GM21786 (cell line): ENCODE measurements at regions not wholly inside any gene's neighbourhood (a gene's known extent, or its start where the extent isn't known, plus 50 kb on each side); places are given as distances from the start of the nearest gene placed in this dataset.

Experiments used
- ATAC-seq: cut with Tn5 transposase; IDR thresholded peaks from one replicate; pipeline ENCODE4 v1.9.1; 2021; ENCODE audit not compliant: unreplicated experiment

DNA sequence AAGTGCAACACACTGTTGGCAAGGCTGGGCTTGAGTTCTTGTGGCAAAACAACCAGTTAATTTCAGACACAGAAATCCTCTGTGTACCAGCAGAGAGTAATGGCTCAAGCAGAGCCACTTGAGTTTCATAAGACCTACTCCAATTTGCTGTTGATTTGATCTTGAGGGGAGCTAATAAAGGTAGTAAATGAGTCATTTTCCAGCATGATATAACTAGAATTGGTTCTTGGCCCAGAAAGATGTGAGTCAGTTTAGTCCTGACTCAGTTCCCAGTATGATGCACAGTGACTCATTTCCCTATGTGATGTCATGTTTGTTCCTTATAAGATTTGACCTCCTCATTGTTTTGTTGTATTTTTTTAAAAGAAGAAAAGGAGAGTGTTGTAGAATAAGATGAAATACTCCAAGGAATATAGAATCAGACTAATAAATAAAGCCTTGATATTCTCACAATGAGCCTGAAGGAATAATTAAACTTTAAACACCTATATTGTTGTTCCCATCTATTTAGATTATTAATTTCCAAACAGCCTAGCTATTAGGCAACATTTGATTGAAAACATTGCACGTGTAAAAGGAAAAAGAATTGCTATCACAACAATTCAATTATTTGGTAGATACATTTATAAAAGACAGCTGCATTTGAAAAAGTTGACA, 186.2 kb downstream of the REEP3 start:
- peak; percentile 59 for ATAC-seq

DNA sequence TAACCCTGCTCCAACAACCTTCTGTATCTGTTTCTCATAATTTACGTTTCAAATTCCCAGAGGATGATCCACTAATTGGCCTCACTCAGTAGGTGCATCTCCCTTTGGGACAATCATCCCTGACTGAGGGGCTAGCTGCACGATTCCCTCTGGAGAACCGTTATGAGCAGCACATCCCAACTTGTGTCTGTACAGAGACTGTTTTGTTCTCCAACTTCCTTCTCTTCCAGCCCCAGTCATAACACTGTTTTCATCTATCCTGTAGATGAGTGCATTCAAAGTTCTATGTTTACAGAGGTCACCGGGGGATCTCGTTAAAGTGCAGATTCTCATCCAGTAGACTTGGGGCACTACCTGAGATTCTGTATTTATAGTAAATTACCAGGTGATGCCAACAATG, 187.2 kb downstream of the REEP3 start:
- no peak for ATAC-seq

DNA sequence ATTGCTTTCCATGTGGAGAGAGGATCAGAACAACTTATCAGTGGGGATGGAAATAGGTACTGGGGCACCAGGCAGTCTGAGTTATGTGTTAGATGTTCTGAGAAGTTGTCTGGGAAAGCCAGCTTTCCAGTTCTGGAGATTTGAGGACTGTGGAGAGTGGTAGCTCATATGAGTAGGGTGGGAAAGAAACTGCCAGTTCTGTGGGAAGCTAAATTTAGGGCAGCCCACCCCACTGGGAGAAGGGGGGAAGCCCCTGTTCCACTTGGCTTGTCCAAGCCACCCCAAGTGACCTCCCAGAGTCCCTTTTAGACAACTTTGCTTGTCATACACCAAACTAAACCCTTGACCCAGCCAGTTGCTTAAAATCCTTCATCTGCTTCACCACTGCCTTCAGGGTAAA, 189.5 kb downstream of the REEP3 start:
- ATAC-seq, result no peak

DNA sequence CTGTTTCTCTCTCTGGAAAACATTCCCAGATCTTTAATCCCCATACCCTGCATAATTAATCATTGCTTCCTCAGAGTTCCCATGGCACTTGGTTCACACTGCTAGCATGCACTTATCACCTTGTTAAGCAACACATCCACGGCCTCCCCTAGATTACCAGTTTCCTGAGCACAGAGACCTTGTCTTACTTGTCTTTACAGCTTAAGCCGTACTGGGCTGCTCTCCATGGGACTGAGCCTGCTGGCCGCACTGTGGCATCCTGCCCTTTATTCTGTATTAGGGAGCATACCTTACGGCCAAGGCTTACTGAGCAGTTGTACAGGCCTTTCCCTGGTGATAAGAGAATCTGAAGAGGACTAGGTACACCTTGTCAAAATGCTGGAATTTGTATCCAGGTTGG, 190.2 kb downstream of the REEP3 start:
- ATAC-seq, result no peak

DNA sequence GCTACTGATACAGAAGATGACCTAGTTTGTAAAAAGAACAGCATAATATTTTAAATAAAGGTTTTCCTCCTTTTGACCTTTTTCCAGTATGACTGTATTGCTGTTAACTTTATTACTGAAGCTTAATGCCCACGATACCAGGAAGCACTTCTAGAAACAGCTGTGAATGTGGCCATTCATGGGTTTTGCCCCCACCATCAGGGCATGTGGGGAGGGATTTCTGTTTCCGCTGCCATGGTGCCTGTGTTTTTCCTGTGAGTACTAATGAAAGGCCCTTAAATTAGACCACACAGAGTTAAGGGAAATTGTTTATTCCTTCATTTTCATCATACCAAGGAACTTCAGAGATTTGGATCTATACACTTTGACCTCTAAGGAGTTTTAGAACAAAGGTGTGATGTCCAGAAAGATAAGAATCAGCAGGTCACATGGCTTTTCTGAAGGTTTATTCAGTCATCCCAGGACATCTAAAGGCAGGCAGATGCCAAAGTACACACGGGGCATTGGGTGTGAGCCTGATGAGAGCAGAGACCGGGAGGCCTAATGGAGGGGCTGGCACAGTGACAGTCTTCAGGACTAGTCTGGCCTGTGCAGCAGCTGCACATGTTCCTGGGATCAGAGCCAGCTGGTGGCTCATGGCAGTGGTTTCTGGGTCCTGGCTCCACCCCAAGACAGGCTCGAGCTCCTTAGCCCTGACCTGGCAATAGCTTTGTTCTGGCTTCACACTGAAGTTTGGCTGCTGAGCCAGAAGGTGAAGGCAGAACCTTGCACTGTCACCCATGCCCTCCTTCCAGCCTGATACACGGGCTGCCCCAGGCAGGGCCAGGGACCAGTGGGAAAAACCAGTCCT, 190.9 kb downstream of the REEP3 start:
- ATAC-seq, result no peak

DNA sequence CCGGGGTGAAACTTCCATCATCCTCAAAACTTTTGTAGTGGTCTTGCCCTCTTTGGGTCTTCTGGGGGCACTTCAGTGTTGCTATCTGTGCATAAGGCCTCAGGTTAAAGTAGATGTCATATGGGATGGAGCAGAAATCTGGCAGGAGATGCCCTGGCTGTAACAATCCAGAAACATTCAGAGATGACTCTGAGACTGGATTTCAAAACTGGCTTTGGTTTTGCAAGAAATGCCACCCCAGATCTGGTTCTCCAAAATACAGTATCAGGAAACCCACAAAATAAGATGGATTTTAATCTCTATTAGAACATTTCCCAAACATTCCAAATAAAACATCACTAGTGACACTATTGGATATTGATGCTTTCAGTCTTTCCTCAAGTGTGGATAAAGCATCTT, 191.5 kb downstream of the REEP3 start:
- no peak for ATAC-seq

DNA sequence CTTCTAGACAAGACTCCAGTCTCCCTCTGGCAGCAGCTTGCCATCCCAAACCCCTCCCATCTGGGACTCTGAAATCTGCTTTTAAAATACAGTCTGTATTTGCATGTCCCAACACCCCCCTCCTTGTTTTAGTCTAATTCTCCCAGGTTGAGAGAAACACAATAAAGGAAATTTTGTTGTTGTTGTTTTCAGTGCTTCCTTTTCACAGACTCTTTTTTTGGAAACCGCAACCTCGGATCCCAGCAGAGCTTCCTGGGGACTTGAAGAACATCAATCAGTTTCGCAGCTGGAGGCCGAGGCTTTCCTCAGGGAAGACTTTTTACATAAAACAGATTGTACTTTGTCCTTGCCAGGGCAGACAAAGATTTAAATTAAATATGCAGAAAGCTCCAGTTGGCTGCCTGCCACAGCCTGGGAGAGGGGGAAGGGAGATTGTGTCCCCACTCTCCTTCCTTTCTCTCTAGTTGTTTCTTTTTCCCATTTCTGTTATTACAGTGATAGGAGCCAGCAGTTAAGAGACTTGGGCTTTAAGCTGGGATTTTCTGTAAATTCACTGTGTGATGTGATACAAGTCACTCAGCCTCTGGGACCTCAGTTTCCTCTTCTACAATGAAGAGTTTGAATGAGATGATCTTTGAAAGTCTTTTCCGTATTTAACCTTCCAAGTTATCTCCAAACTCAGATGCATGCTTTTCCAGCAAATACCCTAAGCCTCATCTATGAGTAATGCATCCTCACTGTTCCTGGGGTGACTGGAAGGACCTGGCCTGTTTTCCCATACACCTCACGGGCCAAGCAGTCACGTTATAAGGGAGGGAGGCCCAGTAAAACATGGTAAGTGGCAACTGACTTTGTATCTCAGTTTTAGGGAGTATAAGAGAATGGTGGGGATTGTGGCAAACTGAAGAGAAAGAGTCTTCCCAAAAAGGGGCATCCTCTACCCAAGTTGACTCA, 192.3 kb downstream of the REEP3 start:
- no peak for ATAC-seq

DNA sequence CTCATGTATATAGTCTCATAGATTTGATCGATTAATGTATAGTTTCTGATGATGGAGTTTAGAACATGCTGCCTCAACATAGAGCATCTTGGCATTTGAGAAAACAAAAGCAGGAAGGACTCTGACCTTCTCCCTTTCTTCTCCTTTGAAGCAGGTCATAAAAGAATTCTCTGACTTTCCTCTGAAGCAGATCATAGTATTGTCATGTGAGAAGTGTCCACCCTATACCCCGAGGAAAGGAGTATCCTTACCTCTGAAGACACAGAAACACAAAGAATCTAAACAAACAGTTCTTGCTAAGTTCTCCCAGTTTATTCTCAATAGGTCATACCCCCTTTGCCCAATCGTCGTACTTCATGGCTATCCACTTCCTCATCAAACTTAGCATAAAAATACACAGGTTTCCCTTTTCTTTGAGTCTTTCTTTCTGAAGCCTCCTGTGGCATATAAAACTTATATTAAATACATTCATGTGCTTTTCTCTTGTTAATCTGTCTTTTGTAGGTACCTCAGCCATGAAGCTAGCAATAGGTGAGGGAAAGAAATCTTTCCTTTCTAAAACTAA, 194.9 kb downstream of the REEP3 start:
- ATAC-seq, result no peak

DNA sequence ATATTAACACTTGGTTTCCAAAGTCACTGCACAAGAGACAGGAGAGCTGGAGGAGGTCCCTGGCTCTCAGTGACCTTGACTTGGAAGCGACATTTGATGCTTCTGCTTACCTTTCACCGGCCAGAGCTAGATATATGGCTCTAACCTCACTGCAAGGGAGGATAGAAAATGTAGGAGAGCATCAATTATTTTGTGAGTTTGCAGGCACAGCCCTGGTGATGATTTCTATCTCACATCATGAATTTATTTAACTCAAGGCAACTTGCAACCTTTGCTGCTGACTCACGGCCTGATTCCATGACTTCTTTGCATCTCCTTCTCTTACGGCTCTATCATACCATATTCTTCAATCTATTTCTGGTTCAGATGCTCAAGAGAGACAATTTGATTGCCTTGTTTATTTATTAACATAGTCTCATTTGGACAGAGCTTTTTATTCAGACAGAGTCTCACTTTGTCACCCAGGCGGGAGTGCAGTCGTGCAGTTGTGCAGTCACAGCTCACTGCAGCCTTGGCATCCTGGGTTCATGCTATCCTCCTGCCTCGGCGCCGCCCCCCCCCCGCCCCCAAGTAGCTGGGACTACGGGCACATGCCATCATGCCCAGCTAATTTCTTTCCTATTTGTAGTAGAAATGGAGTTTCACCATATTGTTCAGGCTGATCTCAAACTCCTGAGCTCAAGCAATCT, 196.0 kb downstream of the REEP3 start:
- no peak for ATAC-seq

DNA sequence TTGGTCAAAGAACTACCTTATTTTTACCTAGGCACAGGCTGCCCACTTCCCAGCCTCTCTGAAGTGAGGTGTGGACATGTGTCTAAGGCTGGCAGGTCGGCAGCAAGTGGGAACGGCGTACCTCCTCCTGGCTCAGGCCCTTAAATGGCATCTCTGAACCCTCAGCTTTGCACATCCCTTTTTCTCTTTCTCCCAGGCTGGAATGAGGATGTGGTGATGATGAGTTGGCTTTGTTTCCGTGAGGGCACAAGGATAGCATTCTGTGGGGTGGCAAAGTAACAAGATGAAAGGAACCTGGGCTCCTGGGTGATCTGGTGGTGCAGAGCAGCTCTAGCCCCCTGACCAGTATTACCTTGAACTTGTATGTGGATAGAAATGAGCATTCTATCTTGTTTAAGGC, 196.8 kb downstream of the REEP3 start:
- no peak for ATAC-seq

DNA sequence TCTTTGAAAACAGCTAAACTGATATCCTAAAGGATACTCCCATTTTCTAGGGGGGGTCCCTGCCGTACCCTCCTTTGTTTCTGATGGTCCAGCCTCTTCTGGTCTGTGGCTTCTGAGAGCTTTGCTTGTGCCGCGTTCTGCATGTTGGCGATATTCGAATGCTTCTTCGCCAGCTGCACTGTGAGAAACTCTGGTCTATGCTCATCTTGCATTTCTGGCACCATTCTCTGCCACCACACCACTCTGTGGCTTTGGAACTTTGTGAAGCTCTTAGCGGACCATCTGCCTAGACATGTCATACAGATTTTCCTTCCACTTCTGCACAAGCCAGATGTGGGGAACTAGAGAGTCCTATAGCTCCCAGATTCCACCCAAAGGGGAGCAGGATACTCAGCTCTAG, 197.2 kb downstream of the REEP3 start:
- no peak for ATAC-seq

DNA sequence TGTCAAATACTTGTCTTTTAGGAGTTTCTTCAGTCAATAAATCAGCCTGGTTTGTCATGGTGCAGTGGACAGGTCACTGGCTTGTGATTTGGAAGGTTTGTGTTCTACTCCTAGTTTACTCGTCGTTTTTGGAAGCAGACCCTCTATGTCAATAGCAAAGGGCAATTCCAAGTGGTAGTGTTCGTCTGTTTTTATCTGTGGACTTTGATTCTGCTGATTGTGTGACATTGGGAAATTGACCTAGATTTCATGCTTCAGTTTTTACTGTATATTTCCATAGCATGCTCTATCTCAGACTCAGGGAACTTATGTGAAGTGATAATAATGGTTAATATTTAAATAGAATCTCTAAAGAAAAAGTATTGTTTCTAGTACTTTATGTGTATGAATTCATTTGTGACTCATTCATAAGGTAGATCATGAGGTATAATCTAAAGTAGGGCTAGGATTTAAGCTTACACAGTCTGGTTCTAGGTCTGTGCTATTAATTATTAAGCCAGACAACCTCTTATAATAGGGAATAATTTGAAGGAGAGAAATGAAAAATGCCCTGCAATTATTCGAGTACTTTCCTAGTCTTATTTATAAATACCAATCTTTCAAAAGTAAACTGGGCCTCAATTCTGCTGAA, 198.1 kb downstream of the REEP3 start:
- ATAC-seq, result no peak

DNA sequence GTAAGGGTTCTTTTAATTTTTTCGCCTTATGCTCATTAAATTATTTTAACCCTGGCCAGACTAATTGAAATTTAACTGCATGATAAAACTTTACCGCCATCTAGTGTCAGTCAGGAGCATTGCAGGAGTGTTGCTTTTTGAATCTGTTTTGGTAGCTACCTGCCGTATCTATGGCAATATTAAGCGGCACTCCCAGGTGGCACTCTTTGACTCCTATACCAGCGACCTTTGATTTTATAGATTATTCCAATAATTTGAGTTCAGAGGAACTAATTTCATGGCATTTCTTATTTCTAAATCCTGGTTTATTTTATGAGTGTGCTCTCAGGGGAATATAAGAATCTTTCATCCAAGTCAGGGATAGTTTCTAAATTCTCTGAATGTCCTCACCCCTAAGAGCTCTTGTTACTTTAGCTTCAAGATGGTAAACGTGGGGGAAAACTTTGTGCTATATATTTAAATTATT, 198.9 kb downstream of the REEP3 start:
- no peak for ATAC-seq

DNA sequence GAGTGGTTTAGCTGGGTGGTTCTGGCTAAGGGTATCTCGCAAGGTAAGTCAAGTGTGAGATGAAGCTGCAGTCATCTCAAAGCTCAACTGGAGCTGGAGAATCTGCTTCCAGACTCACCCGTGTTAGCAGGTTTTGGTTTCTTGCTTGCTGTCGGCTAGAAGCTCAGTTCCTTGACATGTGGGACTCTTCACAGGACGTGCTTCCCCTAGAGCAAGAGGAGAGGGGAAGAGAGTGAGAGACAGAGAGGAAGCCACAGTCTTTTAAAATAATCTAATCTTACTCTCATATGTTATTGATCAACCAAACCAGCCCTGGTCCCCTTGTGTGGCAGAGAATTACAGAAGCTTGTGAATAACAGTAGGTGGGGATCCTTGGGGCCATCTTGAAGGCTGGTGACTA, 199.5 kb downstream of the REEP3 start:
- peak; percentile 65 for ATAC-seq

DNA sequence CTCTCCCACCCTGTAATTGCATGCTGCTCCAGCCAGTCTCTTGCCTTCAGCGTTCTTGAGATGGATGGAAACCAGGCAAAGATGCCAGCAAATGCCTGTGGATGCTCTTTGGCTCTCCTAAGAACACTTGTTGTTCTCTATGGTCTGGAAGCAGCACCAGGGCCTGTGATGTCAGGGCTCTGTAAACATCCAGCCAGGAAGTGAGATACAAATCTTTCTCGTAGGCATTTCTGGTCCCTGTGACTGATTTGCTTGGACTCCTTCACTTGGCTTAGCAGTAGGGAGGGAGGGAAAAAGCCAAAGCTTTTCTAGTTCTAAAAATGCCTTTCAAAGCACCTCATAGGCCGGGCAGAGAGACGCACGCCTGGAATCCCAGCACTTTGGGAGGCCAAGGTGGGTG, 201.3 kb downstream of the REEP3 start:
- no peak for ATAC-seq

DNA sequence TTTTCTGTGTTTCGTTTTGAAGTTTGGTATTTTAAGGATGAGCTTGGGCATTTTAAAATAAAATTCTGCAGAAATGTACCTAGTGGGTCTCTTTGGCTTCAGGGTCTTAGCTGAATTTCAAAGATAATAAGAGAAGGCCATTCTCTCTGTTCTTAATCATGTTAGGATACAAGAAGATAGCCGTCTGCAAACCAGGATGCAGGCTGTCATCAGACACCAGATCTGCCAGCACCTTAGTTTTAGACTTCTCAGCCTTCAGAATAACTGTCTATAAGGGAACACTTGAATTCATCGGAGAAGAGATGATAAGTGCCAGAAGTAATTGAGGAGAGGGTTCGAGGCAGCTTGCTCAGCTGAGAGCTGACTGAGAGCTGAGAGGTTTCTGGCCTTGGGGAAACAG, 202.1 kb downstream of the REEP3 start:
- no peak for ATAC-seq

DNA sequence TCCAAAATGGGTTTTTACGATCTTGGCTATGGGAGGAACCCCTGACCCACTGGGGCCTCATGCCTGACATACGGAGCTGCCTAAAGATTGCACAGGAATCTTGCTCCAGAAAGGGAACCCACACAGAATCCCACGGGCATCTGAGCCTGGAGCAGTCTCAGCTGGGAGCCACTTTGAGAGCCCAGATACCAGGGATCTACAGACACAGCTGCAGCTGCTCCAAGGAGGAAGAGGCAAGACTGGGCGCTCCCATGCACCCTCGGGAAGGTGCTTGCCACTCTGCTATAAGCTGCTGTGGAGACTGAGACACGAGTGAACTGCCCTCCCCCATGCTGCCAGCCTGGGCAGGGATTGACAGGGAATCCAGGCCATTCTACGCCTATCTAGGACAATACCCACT, 202.5 kb downstream of the REEP3 start:
- ATAC-seq, result no peak

DNA sequence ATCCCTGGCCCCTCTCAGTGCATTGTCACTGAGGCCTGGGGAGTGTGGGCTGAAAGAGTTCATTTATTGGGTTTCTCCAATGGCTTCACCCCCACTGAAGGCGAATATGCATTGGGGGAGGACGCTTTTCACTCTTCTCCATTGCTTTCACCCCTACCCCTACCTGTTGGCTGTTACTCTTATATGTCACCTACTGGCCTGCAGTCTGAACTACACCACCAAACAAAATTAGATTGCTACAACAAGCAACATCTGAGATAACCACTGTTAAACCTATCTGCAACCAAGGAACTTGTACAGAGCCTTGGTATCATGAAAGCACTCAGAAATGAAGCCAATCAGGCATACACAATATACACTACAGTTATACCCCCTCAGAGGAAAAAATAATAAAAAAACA, 203.7 kb downstream of the REEP3 start:
- no peak for ATAC-seq

DNA sequence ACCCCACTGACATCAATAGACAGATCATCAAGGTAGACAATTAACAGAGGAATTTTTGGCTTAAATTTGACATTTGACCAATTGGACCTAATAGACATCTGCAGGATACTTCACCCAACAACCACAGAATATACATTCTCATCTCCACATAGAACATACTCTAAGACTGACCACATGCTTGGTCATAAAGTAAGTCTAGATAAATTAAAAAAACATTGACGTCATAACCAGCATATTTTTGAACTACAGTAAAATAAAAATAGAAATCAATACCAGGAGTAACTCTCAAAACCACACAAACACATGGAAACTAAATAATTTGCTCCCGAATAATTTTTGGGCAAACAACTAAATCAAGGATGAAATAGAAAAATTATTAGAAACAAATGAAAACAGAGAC, 205.7 kb downstream of the REEP3 start:
- no peak for ATAC-seq

DNA sequence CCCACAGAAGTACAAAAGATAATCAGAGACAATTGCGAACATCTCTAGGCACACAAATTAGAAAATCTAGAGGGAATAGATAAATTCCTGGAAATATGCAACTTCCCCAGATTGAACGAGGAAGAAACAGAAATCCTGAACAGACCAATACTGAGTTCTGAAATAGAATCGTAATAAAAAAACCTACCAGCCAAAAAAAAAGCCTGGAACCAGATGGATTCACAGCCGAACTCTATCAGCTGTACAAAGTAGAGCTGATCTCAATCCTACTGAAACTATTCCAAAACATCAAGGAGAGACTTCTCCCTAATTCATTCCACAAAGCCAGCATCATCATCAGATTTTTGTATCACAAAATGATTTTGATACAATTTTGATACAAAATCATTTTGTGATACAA, 206.4 kb downstream of the REEP3 start:
- ATAC-seq, result no peak
